Ectodermal cell (in vitro differentiated cells): ENCODE measurements at regions not wholly inside any gene's neighbourhood (a gene's known extent, or its start where the extent isn't known, plus 50 kb on each side); places are given as distances from the start of the nearest gene placed in this dataset.

ENCODE experiments used
- H3K27ac ChIP-seq: 2 replicates; pipeline ENCODE4 v1.7.0; 2013; ENCODE audit warnings: mild to moderate bottlenecking, low read depth, low read length; ENCODE audit not compliant: insufficient read depth, poor library complexity, severe bottlenecking
- H3K27me3 ChIP-seq: 2 replicates; pipeline ENCODE4 v1.7.0; 2013; ENCODE audit warnings: mild to moderate bottlenecking, low read length; ENCODE audit not compliant: insufficient read depth, control insufficient read depth, poor library complexity, severe bottlenecking
- H3K36me3 ChIP-seq: one replicate; pipeline ENCODE4 v1.7.0; 2013; ENCODE audit warnings: low read length; ENCODE audit not compliant: control insufficient read depth, insufficient read depth
- H3K4me1 ChIP-seq: one replicate; pipeline ENCODE4 v1.7.0; 2013; ENCODE audit warnings: low read length; ENCODE audit not compliant: control insufficient read depth, insufficient read depth
- H3K4me3 ChIP-seq: 2 replicates; pipeline ENCODE4 v1.7.0; 2013; ENCODE audit warnings: low read depth, low read length, control low read depth; ENCODE audit not compliant: insufficient read depth
- H3K9me3 ChIP-seq: 2 replicates; pipeline ENCODE4 v1.7.0; 2013; ENCODE audit warnings: mild to moderate bottlenecking, low read length, moderate library complexity; ENCODE audit not compliant: control insufficient read depth
- WGBS, 2 experiments: methylation state at CpG; one replicate each; pipeline ENCODE4 v1.1.7; 2013; ENCODE audit warnings: missing lambda C conversion rate in 2 of 2; 5-methylcytosine and 5-hydroxymethylcytosine counted together

DNA sequence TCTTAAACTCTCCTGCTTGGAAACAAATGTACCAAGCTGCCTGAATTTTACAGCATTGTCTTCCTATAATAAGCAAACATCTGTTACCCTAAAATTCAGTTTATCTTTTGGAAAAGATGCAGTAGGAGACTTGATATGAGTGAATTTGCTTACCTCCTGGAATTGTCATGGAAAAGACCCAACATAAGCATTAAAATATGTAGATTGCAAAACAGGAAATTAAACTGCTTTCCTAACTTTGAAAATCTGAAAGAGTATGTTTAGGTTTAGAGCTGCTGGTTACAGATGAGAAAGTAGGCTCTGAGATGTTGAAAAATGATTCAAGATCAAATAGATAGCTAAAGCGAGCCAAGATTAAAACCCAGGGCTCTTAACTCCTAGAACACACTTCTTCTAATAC lies 316.5 kb downstream of the SOX11 start:
- peaks cover 14% of the 10 kb centered on the region for H3K4me1 ChIP-seq
- H3K9me3 ChIP-seq = no peaks in the 10 kb centered on the region
- H3K4me3 ChIP-seq = no peak overlapping the region
- H3K36me3 ChIP-seq = no peaks in the 10 kb centered on the region
- H3K27ac ChIP-seq = no peak overlapping the region
- WGBS, 2 experiments = 100% methylated on average over 1 of the region's 1 CpG; no CpG with 5 or more reads in 1 of the 2 experiments
- H3K27me3 ChIP-seq = no peaks in the 10 kb centered on the region

DNA sequence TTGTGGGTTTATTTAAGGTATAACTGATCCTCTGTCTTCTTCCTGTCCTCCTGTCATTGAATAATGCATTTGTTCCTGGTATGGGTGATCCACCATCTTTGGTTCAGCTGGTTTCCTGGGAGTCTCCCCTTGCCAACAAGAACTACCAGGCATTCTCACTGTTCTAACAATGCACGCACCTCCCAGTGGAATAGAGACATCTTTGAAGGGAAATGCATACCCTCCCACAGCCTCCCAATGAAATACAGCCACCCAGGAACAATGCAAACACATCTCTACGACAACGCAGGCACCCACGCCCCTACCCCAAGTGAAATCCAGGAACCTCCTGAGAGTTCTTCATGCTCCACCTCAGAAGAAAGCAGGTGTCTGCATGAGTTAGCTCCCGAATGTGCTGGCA lies 318.0 kb downstream of the SOX11 start:
- no peaks in the 10 kb centered on the region for H3K9me3 ChIP-seq
- 84 to 88% methylated on average over 5 of the region's 5 CpGs for WGBS, 2 experiments
- no peak overlapping the region for H3K27ac ChIP-seq

DNA sequence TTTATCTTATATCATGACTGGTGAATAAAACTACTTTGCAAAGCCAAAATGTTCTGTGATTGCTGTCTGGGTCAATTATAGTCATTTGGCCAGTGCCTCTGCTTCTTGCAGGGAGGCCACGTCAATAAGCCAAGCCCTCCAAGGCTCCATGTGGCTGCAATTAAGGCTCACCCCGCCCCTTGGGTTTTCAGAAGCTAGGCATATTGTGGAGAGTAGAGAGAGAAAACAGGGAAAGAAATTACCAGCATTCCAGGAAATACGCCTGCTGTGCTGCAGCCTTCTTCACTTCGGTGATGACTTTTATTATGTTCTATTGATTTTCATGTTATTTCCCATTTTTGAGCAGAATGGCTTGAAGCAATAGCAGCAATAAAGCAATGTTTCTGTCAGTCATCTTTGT lies 319.7 kb downstream of the SOX11 start:
- H3K4me1 ChIP-seq = peaks cover 14% of the 10 kb centered on the region
- H3K27me3 ChIP-seq = no peaks in the 10 kb centered on the region
- 38 to 52% methylated on average over 4 of the region's 4 CpGs for WGBS, 2 experiments
- H3K9me3 ChIP-seq = no peaks in the 10 kb centered on the region
- no peaks in the 10 kb centered on the region for H3K36me3 ChIP-seq
- no peak overlapping the region for H3K27ac ChIP-seq
- H3K4me3 ChIP-seq = no peak overlapping the region

More for the DNA sequence above, 318.0 kb downstream of the SOX11 start:
- H3K4me1 ChIP-seq = peaks cover 14% of the 10 kb centered on the region
- H3K27me3 ChIP-seq = no peaks in the 10 kb centered on the region
- H3K36me3 ChIP-seq = no peaks in the 10 kb centered on the region
- H3K4me3 ChIP-seq = no peak overlapping the region

DNA sequence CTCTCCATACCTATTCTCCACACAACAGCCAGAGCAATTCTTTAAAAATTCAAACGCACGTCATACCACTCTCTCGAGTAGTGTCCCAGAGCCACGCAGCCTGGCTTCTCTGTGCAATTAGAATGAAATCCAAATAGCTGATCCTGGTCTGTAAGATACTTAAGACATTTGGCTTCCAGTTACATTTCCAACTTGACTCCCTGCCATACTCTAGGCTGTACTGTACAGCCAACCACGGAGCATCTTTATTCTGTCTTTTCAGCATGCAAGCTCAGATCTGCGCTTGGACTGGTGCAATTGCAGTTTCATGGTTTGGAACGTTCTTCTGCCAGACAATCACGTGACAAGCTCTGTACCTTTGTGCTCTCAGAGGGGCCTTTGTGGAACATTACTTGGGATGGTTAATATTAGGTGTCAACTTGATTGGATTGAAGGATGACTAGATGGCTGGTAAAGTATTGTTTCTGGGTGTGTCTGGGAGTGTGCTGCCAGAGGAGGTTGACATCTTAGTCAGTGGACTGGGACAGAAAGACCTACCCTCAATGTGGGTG lies 325.6 kb downstream of the SOX11 start:
- 83 to 84% methylated on average over 8 of the region's 8 CpGs for whole genome bisulfite sequencing, 2 experiments
- no peaks in the 10 kb centered on the region for H3K9me3 ChIP-seq
- no peaks in the 10 kb centered on the region for H3K27me3 ChIP-seq

DNA sequence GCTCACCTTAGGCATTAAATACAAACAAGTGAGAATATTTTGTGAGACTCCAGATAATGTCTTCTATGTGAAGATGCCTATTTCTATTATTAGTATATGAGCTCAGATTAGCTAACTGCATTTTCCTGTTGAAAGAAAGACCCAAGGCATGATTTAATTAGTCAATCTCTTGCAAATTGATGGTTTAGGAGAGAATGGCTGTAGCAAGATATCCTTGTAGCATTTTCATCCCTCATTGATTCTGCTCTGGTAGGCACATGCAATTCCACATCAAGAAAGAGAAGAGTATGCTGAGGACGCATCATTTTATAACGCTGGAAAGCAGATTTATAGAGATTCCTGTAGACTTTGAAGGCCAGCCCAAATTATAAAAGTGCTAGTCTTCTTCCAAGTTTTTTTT lies 332.0 kb downstream of the SOX11 start:
- no peaks in the 10 kb centered on the region for H3K36me3 ChIP-seq
- H3K4me1 ChIP-seq = peaks cover 4% of the 10 kb centered on the region
- WGBS, 2 experiments = 98 to 100% methylated on average over 2 of the region's 2 CpGs
- no peak overlapping the region for H3K4me3 ChIP-seq
- no peak overlapping the region for H3K27ac ChIP-seq
- H3K9me3 ChIP-seq = no peaks in the 10 kb centered on the region
- no peaks in the 10 kb centered on the region for H3K27me3 ChIP-seq

More for the DNA sequence above, 325.6 kb downstream of the SOX11 start:
- Histone ChIP-seq H3K4me1 (no peaks in the 10 kb centered on the region), H3K36me3 (no peaks in the 10 kb centered on the region), H3K4me3 (no peak overlapping the region), H3K27ac (no peak overlapping the region)

DNA sequence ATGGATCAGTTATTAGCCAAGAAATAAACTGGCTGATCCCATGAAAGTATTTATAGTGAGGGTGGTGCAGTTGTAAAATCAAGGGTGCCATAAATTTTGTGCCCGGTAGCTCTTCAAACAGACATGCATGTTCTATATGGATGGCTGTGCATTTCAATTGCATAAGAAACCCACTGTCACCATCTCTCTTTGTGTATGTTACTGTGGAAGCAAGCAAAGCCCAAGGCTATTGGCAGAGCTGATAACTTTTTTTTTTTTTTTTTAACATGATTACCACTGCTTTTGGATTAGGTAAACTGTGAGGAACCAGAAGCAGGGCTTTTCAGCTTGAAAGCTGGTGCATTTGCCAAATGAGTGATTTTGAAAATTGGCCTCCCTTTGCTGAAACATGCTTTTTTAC lies 332.6 kb downstream of the SOX11 start:
- H3K27me3 ChIP-seq = no peaks in the 10 kb centered on the region
- no peak overlapping the region for H3K27ac ChIP-seq
- 96 to 100% methylated on average over 1 of the region's 1 CpG for WGBS, 2 experiments

DNA sequence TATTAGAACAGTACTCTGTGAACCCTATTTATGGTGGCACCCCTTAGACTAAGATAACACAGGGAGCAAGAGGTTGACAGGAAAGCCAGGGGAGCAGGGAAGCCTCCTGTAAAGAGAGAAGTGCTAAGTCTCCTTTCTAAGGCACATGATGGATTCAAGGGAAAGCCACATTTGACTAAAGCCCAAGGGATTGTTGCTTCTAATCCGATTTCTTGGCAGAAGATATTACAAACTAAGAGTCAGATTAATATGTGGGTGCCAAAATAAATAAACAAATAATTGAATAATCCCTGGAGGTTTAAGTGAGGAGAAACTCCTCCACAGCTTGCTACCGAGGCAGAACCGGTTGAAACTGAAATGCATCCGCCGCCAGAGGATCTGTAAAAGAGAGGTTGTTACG lies 333.2 kb downstream of the SOX11 start:
- Histone ChIP-seq H3K9me3 (no peaks in the 10 kb centered on the region), H3K27me3 (no peaks in the 10 kb centered on the region), H3K4me3 (no peak overlapping the region), H3K4me1 (peaks cover 4% of the 10 kb centered on the region), H3K27ac (no peak overlapping the region), H3K36me3 (no peaks in the 10 kb centered on the region)
- 96 to 97% methylated on average over 5 to 6 of the region's 6 CpGs for WGBS, 2 experiments

More for the DNA sequence above, 332.6 kb downstream of the SOX11 start:
- H3K36me3 ChIP-seq = no peaks in the 10 kb centered on the region
- H3K4me3 ChIP-seq = no peak overlapping the region
- no peaks in the 10 kb centered on the region for H3K9me3 ChIP-seq
- H3K4me1 ChIP-seq = peaks cover 4% of the 10 kb centered on the region

DNA sequence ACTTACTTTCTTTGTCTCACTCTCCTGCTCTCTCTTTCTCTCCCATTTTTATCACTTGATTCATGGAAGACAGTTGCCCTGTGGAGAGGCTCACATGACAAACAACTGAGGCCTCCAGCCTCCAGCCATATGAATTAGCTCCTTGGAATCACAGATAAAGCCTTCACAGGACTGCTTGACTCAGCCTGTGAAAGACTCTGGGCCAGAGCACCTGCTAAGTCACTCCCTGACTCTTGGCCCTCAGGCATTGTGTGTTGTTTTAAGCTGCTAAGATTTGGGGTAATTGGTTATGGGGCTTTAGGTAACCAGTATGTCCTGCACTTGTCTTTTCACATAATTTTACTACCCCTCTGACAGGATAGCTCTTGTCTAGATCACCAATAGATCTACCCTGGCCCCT lies 334.9 kb downstream of the SOX11 start:
- no peaks in the 10 kb centered on the region for H3K27me3 ChIP-seq
- H3K4me3 ChIP-seq = no peak overlapping the region
- H3K4me1 ChIP-seq = peaks cover 4% of the 10 kb centered on the region
- no peak overlapping the region for H3K27ac ChIP-seq
- no peaks in the 10 kb centered on the region for H3K9me3 ChIP-seq
- H3K36me3 ChIP-seq = no peaks in the 10 kb centered on the region

DNA sequence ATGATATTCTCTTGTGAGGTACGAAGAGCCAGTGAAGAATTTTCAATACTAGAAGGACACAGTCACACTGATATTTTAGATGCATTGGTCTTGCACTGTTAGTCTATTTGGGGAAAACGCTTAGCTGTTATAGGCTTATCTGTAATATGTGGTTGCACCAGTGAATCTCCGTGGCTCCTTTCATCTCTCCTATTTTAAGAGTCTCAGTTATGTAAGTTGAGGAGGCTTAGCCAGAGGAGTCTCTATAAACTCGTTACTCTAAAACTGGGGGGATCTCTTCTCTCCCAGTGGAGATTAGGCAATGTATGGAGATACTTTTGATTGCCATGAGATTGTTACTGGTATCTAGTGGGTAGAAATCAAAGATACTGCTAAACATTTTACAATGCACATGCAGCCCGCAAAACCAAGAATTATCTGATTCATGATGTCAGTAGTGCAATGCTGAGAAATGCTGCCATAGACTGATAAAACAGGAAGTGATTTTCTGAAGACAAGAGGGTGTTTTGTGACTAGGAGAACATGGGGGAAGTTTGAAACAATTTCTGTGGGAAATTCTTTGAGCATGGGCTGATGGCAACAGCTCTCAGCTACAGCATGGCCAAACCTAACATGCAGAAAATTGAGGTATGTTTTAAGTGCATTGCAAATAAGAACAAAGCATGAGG lies 339.1 kb downstream of the SOX11 start:
- H3K4me3 ChIP-seq = no peak overlapping the region
- peaks cover 4% of the 10 kb centered on the region for H3K4me1 ChIP-seq
- WGBS, 2 experiments = 90 to 93% methylated on average over 5 of the region's 5 CpGs
- H3K36me3 ChIP-seq = no peaks in the 10 kb centered on the region
- no peak overlapping the region for H3K27ac ChIP-seq
- H3K27me3 ChIP-seq = no peaks in the 10 kb centered on the region
- no peaks in the 10 kb centered on the region for H3K9me3 ChIP-seq

DNA sequence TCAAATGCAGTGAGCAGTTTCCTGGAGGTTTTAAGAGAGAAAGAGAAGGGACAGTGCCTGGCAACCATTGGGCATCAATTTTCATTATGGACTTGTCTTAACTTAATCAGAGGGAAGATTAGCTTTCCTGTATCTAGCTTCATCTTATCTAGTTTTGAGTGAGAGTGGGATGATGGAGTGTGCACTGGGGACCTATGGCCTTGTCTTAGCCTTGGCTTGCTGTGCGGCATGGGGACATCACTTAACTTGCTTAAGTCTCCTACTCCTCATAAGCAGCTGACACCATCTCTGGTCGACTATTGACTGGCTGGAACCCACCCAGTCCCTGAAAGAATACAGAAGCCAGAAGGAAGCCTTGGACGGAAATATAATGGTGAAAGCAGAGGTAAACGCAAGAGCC lies 344.0 kb downstream of the SOX11 start:
- Histone ChIP-seq H3K4me1 (no peaks in the 10 kb centered on the region), H3K27ac (no peak overlapping the region), H3K9me3 (no peaks in the 10 kb centered on the region), H3K4me3 (no peak overlapping the region), H3K27me3 (no peaks in the 10 kb centered on the region), H3K36me3 (no peaks in the 10 kb centered on the region)
- 91 to 96% methylated on average over 4 of the region's 4 CpGs for WGBS, 2 experiments
